CD4-positive, CD25-positive, alpha-beta regulatory T cell (primary cell): ENCODE measurements at regions not wholly inside any gene's neighbourhood (a gene's known extent, or its start where the extent isn't known, plus 50 kb on each side); places are given as distances from the start of the nearest gene placed in this dataset.
"Not testable (repeated sequence)": the region's sequence is repeated elsewhere in the genome, so short reads cannot be mapped to it uniquely, and the experiment has no call there.

Experiments used
- ATAC-seq, 2 donors: fragments of 150-1000 bp; cut with Tn5 transposase; one replicate each; pipeline ENCODE4 v1.10.0; 2021; ENCODE audit warnings: low read depth in 2 of 2, moderate number of reproducible peaks in 2 of 2, moderate library complexity in 1 of 2
- DNase-seq, 3 donors: peaks; one replicate each; pipeline versions ENCODE4 v3.0.0 to v3.0.0-alpha.2; 2012 to 2022; ENCODE audit warnings: mixed read lengths in 1 of 3
- H3K27ac ChIP-seq: one replicate; pipeline ENCODE4 v1.7.0; 2013; ENCODE audit warnings: mild to moderate bottlenecking, low read length; ENCODE audit not compliant: insufficient read depth, poor library complexity, severe bottlenecking
- H3K27me3 ChIP-seq: one replicate; pipeline ENCODE4 v1.7.0; 2013; ENCODE audit warnings: low read length; ENCODE audit not compliant: control insufficient read depth, insufficient read depth
- H3K36me3 ChIP-seq: one replicate; pipeline ENCODE4 v1.7.0; 2013; ENCODE audit warnings: mild to moderate bottlenecking, low read length, moderate library complexity; ENCODE audit not compliant: control insufficient read depth, insufficient read depth
- H3K4me1 ChIP-seq: 2 replicates; pipeline ENCODE4 v1.7.0; 2013; ENCODE audit warnings: mild to moderate bottlenecking, low read length; ENCODE audit not compliant: insufficient read depth, control insufficient read depth, poor library complexity, severe bottlenecking
- H3K4me3 ChIP-seq: one replicate; pipeline ENCODE4 v1.7.0; 2013; ENCODE audit warnings: low read depth, mild to moderate bottlenecking, low read length, moderate library complexity
- H3K9me3 ChIP-seq, 2 experiments: 1 replicate in 1 of 2; 2 replicates in 1 of 2; pipeline ENCODE4 v1.7.0; 2013; ENCODE audit warnings: low read length in 2 of 2, mild to moderate bottlenecking in 1 of 2, moderate library complexity in 1 of 2; ENCODE audit not compliant: control insufficient read depth in 2 of 2
- H3K27ac Mint-ChIP-seq, 3 donors: one replicate each; pipeline ENCODE4 v1.8.0; 2020 to 2022; ENCODE audit warnings: mild to moderate bottlenecking in 3 of 3, mixed read lengths in 3 of 3, moderate library complexity in 2 of 3
- H3K27me3 Mint-ChIP-seq: one replicate; pipeline ENCODE4 v1.8.0; 2022; ENCODE audit warnings: mild to moderate bottlenecking, mixed read lengths
- H3K36me3 Mint-ChIP-seq: one replicate; pipeline ENCODE4 v1.8.0; 2020; ENCODE audit warnings: mixed read lengths
- H3K4me1 Mint-ChIP-seq, 4 donors: one replicate each; pipeline ENCODE4 v1.8.0; 2020 to 2022; ENCODE audit warnings: mixed read lengths in 4 of 4, mild to moderate bottlenecking in 1 of 4
- H3K4me3 Mint-ChIP-seq, 4 donors: one replicate each; pipeline ENCODE4 v1.8.0; 2020 to 2022; ENCODE audit warnings: mild to moderate bottlenecking in 4 of 4, mixed read lengths in 4 of 4, moderate library complexity in 3 of 4
- H3K9me3 Mint-ChIP-seq, 7 donors: one replicate each; pipeline ENCODE4 v1.8.0; 2020 to 2022; ENCODE audit warnings: mixed read lengths in 7 of 7, mild to moderate bottlenecking in 3 of 7, moderate library complexity in 2 of 7

GRCh38 chr21:8757399-8758093 is 1763.8 kb upstream of the TPTE start:
- H3K9me3 ChIP-seq = peaks cover 4 to 21% of the 10 kb centered on the region in 2 experiments
- DNase-seq, H3K27ac ChIP-seq, H3K4me1 Mint-ChIP-seq, H3K27ac Mint-ChIP-seq, H3K27me3 Mint-ChIP-seq, ATAC-seq, H3K36me3 Mint-ChIP-seq, H3K4me3 ChIP-seq, H3K27me3 ChIP-seq, H3K4me3 Mint-ChIP-seq, H3K36me3 ChIP-seq, H3K4me1 ChIP-seq: not testable (repeated sequence)
- peaks cover 0 to 47% (median 12%) of the 10 kb centered on the region in 7 donors for H3K9me3 Mint-ChIP-seq

GRCh38 chr21:8758921-8759367 is 1762.4 kb upstream of the TPTE start:
- H3K4me1 Mint-ChIP-seq, H3K27ac Mint-ChIP-seq, H3K27ac ChIP-seq, DNase-seq, H3K36me3 ChIP-seq, H3K36me3 Mint-ChIP-seq, H3K4me1 ChIP-seq, ATAC-seq, H3K27me3 Mint-ChIP-seq, H3K27me3 ChIP-seq, H3K4me3 Mint-ChIP-seq, H3K4me3 ChIP-seq: not testable (repeated sequence)
- H3K9me3 ChIP-seq = peaks cover 4 to 24% of the 10 kb centered on the region in 2 experiments
- H3K9me3 Mint-ChIP-seq = peaks cover 0 to 59% (median 18%) of the 10 kb centered on the region in 7 donors

GRCh38 chr21:8762241-8762640 is 1759.1 kb upstream of the TPTE start:
- peaks cover 7 to 19% of the 10 kb centered on the region in 2 experiments for H3K9me3 ChIP-seq
- not testable (repeated sequence) for H3K27ac ChIP-seq, H3K36me3 ChIP-seq, ATAC-seq, DNase-seq, H3K4me3 ChIP-seq, H3K27ac Mint-ChIP-seq, H3K27me3 Mint-ChIP-seq, H3K27me3 ChIP-seq, H3K4me1 Mint-ChIP-seq, H3K4me1 ChIP-seq, H3K4me3 Mint-ChIP-seq, H3K36me3 Mint-ChIP-seq
- H3K9me3 Mint-ChIP-seq = peaks cover 0 to 67% (median 22%) of the 10 kb centered on the region in 7 donors

GRCh38 chr21:8764416-8764815 is 1757.0 kb upstream of the TPTE start:
- not testable (repeated sequence) for ATAC-seq, H3K4me3 ChIP-seq, H3K4me3 Mint-ChIP-seq, H3K4me1 ChIP-seq, H3K36me3 ChIP-seq, DNase-seq, H3K27ac ChIP-seq, H3K27ac Mint-ChIP-seq, H3K9me3 ChIP-seq, H3K27me3 Mint-ChIP-seq, H3K27me3 ChIP-seq, H3K36me3 Mint-ChIP-seq, H3K4me1 Mint-ChIP-seq
- peaks cover 0 to 52% (median 16%) of the 10 kb centered on the region in 7 donors for H3K9me3 Mint-ChIP-seq

- H3K27ac ChIP-seq, H3K36me3 Mint-ChIP-seq, DNase-seq, ATAC-seq, H3K4me1 Mint-ChIP-seq, H3K4me3 Mint-ChIP-seq, H3K27me3 ChIP-seq, H3K36me3 ChIP-seq, H3K9me3 ChIP-seq, H3K27me3 Mint-ChIP-seq, H3K4me1 ChIP-seq, H3K27ac Mint-ChIP-seq, H3K4me3 ChIP-seq: not testable (repeated sequence)
- H3K9me3 Mint-ChIP-seq = peaks cover 0 to 50% (median 16%) of the 10 kb centered on the region in 7 donors
Measured at GRCh38 chr21:8766142-8766541, 1755.2 kb upstream of the TPTE start.

GRCh38 chr21:8772910-8773514 is 1748.4 kb upstream of the TPTE start:
- not testable (repeated sequence) for H3K36me3 ChIP-seq, H3K4me1 ChIP-seq, H3K36me3 Mint-ChIP-seq, H3K9me3 ChIP-seq, H3K27me3 ChIP-seq, H3K27ac Mint-ChIP-seq, H3K4me1 Mint-ChIP-seq, H3K27me3 Mint-ChIP-seq, DNase-seq, H3K4me3 Mint-ChIP-seq, ATAC-seq, H3K4me3 ChIP-seq, H3K27ac ChIP-seq
- H3K9me3 Mint-ChIP-seq = peaks cover 0 to 32% (median 8%) of the 10 kb centered on the region in 7 donors

- H3K4me1 ChIP-seq, H3K36me3 Mint-ChIP-seq, DNase-seq, H3K36me3 ChIP-seq, H3K27ac Mint-ChIP-seq, H3K9me3 ChIP-seq, H3K27me3 Mint-ChIP-seq, ATAC-seq, H3K4me3 Mint-ChIP-seq, H3K4me1 Mint-ChIP-seq, H3K4me3 ChIP-seq, H3K27me3 ChIP-seq, H3K27ac ChIP-seq: not testable (repeated sequence)
- peaks cover 0 to 36% (median 8%) of the 10 kb centered on the region in 7 donors for H3K9me3 Mint-ChIP-seq
Measured at GRCh38 chr21:8775591-8776215, 1745.7 kb upstream of the TPTE start.

- not testable (repeated sequence) for H3K9me3 ChIP-seq, H3K27me3 Mint-ChIP-seq, ATAC-seq, H3K4me1 Mint-ChIP-seq, DNase-seq, H3K36me3 ChIP-seq, H3K4me1 ChIP-seq, H3K4me3 Mint-ChIP-seq, H3K27ac ChIP-seq, H3K27ac Mint-ChIP-seq, H3K4me3 ChIP-seq, H3K27me3 ChIP-seq, H3K36me3 Mint-ChIP-seq
- H3K9me3 Mint-ChIP-seq = peaks cover 2 to 33% (median 4%) of the 10 kb centered on the region in 7 donors
Measured at GRCh38 chr21:8777260-8777659, 1744.1 kb upstream of the TPTE start.
